ENCODE measurements at regions not wholly inside any gene's neighbourhood (a gene's known extent, or its start where the extent isn't known, plus 50 kb on each side); places are given as distances from the start of the nearest gene placed in this dataset.

- DNase-seq (ENCODE audit: low read depth in 4 of 4, low spot score in 3 of 4): no peak
Observed at GRCh38 chr14:53528185-53528671, 375.1 kb upstream of the DDHD1 start.

- DNase-seq (ENCODE audit: low read depth in 4 of 4, low spot score in 3 of 4): no peak
Observed at GRCh38 chr14:53526200-53526599, 373.1 kb upstream of the DDHD1 start.

GRCh38 chr14:53525608-53526007 lies 372.5 kb upstream of the DDHD1 start:
- no peak for DNase-seq (ENCODE audit: low read depth in 4 of 4, low spot score in 3 of 4)

- no peak for DNase-seq (ENCODE audit: low read depth in 4 of 4, low spot score in 3 of 4)
Observed at GRCh38 chr14:53524391-53524790, 371.3 kb upstream of the DDHD1 start.

DNA sequence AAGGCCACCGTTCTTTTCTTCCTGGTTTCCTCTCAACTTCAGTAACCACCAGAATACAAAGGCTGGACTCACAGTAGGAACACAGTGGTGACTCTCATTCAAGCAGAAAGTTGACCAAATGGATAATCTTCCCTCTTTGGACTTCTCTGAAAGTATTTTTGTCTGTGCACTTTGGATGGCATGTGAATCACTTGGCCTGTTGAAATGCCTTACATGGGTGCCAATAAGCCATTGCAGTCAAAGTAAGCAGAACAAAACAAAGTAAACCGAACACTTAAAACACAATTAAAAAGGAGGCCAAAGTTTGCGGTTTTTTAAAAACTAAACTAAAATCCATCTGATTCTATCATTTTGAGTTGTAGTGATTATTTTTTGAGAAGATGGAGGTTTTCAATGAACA lies 370.1 kb upstream of the DDHD1 start:
- DNase-seq (ENCODE audit: low read depth in 4 of 4, low spot score in 3 of 4): no peak

- no peak for DNase-seq (ENCODE audit: low read depth in 4 of 4, low spot score in 3 of 4)
Observed at GRCh38 chr14:53520078-53520928, 367.2 kb upstream of the DDHD1 start.

DNA sequence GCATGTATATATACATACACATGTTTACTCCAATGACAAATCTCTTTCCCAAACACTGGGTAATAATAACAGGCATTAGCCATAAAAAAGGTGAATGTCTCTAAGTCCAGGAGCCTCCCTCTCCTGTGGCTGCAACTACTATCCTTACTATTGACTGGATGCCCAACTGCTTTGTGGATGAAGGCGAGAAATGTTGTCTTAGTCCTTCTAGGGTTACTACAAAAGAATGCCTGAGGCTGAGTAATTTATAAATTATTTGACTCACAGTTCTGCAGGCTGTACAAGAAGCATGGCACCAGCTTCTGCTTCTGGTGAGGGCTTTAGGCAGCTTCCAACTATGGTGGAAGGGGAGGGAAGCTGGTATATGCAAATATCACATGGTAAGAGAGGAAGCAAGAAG lies 366.0 kb upstream of the DDHD1 start:
- no peak for DNase-seq (ENCODE audit: low read depth in 4 of 4, low spot score in 3 of 4)

- DNase-seq (ENCODE audit: low read depth in 4 of 4, low spot score in 3 of 4): no peak
Observed at GRCh38 chr14:53517270-53517960, 364.3 kb upstream of the DDHD1 start.

- no peak for DNase-seq (ENCODE audit: low read depth in 4 of 4, low spot score in 3 of 4)
Observed at GRCh38 chr14:53516261-53516774, 363.2 kb upstream of the DDHD1 start.

DNA sequence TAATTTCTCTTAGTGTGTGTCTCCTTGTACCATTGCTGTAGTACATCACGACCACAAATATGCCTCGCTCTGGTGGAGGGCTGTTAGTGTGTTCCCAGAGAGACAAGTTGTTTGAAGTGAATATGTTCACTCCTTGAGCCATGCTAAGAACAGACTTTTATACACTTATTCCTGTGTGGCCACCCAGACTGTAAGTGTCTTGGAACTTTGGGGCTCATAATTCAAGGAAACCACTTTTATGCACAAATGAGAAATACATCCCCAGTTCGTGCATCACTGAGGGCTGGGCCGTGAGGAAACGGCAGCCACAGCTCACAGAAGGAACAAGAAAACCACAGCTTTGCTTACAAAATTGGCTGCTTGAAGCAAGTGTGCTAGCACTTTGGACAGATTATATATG lies 362.2 kb upstream of the DDHD1 start:
- no peak for DNase-seq (ENCODE audit: low read depth in 4 of 4, low spot score in 3 of 4)

DNA sequence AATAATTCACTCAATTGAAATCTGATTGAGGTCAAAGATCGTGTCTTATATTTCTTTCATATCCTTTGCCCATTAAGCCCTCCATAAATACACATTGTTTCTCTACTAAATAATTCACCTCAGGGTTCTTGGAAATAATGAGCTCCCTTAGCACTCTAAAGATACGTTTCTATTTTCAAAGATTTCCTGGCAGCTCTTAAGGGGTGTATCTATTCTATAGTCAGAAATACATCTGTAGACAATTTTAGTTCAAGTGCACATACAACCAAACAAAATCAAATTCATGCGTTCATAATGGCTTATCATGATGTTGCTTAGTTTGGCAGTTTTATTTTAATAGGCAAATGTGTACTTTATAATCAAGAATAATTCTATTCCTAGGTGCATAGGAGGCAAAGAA lies 361.1 kb upstream of the DDHD1 start:
- no peak for DNase-seq (ENCODE audit: low read depth in 4 of 4, low spot score in 3 of 4)

- no peak for DNase-seq (ENCODE audit: low read depth in 4 of 4, low spot score in 3 of 4)
Observed at GRCh38 chr14:53510281-53510912, 357.3 kb upstream of the DDHD1 start.

GRCh38 chr14:53509276-53510244 lies 356.4 kb upstream of the DDHD1 start:
- no peak for DNase-seq (ENCODE audit: low read depth in 4 of 4, low spot score in 3 of 4)

DNA sequence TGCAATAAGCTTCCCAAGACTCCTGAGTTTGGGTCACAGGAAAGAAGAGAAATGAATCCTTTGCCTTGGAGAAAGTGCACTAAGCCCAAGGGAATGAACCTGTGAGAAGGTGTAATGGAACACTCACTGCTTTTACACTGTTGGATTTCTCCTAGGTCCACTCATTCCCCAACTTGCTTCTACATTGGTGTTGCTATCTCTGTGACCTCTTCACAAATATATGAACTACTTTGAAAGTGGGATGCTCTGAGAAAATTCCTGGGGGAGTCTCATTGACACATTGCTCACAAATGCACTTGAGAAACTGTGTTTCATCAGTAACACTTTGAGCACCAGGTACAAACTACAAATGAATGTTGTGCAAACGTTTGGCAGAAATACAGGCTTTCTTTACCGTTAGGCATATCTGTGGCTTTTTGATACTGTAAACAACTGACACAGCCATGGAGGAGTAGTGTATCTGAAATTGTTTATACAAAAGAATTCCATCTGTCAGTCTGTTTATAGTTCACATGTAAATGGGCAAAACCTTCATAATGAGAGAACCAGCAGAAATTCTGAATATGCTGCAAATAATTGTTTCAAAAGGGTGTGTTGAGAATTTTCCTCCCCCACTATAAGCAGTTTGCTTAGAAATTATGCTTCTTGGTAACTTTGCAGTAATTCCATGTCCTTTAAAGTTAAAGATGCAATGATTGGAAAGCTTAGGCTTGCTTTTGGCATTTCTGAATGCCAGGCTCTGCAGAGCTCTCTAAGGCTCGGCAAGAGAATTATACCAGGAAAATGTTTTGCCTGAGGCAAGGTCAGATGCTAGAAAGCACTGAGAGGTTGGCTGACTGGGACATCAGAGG lies 348.5 kb upstream of the DDHD1 start:
- DNase-seq (ENCODE audit: low read depth in 4 of 4, low spot score in 3 of 4): no peak

DNA sequence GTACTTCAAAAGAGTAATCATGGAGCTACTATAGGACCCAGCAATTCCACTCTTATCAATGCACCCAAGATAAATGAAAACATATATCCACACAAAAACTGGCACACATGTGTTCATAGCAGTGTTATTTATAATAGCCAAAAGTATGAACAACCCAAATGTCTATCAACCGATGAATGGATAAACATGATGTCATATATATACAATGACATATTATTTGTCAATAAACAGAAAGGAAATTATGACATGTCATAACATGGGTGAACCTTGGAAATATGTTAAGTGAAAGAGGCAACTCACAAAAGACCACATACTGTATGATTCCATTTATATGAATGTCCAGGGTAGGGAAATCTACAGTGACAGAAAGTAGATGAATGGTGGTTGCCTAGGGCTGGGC lies 347.1 kb upstream of the DDHD1 start:
- no peak for DNase-seq (ENCODE audit: low read depth in 4 of 4, low spot score in 3 of 4)

- no peak for DNase-seq (ENCODE audit: low read depth in 4 of 4, low spot score in 3 of 4)
Observed at GRCh38 chr14:53496668-53497067, 343.5 kb upstream of the DDHD1 start.

- no peak for DNase-seq (ENCODE audit: low read depth in 4 of 4, low spot score in 3 of 4)
Observed at GRCh38 chr14:53495846-53496343, 342.8 kb upstream of the DDHD1 start.

DNA sequence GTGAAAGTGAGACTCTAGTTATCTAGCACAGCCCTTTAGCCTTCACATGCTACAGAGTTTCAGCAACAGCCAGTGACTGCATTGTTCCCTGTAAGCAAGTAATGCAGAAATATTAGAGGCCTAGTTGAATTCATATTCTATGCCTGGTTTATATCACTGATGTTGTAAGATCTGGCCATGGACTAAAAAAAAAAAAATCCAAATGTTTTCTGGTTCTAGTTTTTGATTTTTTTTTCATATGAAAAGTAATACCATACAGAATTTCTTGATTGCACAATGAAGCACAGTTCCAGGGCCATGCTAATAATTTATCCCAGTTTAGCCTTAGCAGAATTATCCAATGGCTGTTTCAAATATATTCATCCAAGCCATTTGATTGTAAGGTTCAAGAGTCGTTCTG lies 341.5 kb upstream of the DDHD1 start:
- DNase-seq (ENCODE audit: low read depth in 4 of 4, low spot score in 3 of 4): no peak

DNA sequence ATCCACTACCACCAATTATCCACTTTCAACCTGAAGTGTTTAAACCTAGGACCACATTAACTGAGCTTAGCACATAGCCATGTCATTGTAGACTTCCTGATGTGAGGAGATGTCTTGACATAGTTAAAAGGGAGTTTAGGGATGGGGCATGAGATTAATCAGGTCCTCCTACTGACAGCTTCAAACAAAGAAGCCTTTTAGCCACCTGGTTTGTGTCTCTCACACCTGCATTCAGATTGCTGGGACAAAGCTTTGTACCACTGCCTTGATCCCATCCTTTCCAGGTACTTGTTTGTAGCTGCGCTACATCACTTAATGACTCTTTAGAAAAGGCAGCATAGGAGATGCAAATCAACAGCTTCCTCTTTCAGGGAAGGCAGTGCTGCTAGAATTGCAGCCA lies 340.7 kb upstream of the DDHD1 start:
- no peak for DNase-seq (ENCODE audit: low read depth in 4 of 4, low spot score in 3 of 4)

Data from right renal pelvis (tissue), 4 donors.